Left colon (tissue), 2 donors: ENCODE measurements at regions not wholly inside any gene's neighbourhood (a gene's known extent, or its start where the extent isn't known, plus 50 kb on each side); places are given as distances from the start of the nearest gene placed in this dataset.

Experiments
- ATAC-seq: fragments of 200-7000 bp; cut with Tn5 transposase; one replicate; pipeline ENCODE4 v1.9.1; 2020; ENCODE audit warnings: mild to moderate bottlenecking, moderate library complexity
- DNase-seq, 2 donors: peaks; one replicate each; pipeline ENCODE4 v3.0.0-alpha.2; 2020
- intact Hi-C, 2 donors: fragments of 100-400 bp; cut with DNase I in 1 of 2; cut with micrococcal nuclease in 1 of 2; formaldehyde crosslinking; loops; one replicate each; pipeline versions ENCODE4 v1.11.2 to v1.14.0; 2022; cut with DNase I, micrococcal nuclease
- donor health status: DM: no; HTN: no; CAD: no.
- donor health status: DM: yes; HTN: yes; CAD: no.

DNA sequence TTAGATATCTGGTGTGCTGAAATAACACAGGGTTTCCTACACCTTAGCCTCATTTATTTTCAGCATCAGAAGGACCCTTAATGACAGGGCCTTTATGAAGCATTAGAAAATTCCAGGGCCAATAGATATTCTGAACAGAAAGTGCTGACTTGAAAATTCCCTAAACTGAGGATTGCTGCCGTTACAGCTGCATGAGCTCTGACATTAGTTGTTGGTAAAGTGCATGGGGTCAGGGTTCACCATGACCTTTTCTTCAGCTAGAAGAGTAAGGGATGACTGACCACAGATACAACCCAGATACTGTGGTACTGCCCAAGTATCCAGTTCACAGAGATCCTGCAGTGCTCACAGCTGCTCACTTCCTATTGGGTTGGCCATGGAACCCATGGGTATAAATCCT lies 181.7 kb upstream of the SLC25A13 start:
- no peak for ATAC-seq
- no peak for DNase-seq
- intact Hi-C loops: no loop called here

DNA sequence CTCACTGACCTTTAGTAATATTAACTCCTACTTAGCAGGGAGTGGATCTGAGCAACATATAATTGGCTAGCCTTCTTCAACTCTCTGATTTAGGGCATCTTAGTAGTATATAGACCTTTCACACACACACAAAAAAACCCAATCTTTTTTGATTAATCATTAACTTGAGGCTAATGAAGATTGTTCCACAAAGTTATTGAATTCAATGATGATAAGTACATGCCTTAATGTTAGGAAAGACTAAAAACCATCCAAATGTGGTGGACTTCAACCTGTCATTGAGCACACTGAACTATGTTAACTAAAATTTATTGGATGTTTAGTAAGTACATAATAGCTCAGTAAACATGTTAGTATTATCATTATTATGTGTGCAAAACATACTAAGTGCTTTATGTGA lies 179.4 kb upstream of the SLC25A13 start:
- DNase-seq (no peak), ATAC-seq (no peak)
- intact Hi-C loops: no loop called here

GRCh38 chr7:96499532-96499931 lies 177.6 kb upstream of the SLC25A13 start:
- intact Hi-C loops: no loop called here
- ATAC-seq: no peak

GRCh38 chr7:96497567-96497966 lies 175.7 kb upstream of the SLC25A13 start:
- DNase-seq (no peak), ATAC-seq (no peak)
- intact Hi-C loops: no loop called here

More at GRCh38 chr7:96499532-96499931, 177.6 kb upstream of the SLC25A13 start:
- no peak for DNase-seq

DNA sequence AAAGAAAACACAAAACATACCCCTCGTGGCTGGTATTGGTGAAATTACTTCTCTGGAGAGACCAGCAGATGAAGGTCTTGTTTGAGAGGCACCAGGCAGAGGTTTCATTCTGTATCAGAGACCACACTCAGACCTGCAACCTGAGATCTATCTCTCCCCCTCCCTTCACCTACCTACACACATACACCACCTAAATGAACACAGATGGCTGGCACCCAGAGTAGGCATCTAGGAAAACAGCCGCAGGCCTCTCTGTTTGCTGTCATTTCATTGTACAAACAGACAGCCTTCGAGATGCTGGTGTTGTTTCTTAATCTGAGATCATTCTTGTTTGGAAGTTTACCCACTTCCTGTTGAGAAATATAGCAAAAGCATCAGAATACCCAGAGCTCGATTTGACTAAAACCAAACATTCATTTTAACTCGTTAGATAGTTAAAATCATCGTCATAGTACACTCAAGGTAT lies 173.9 kb upstream of the SLC25A13 start:
- no peak for ATAC-seq
- DNase-seq: no peak
- intact Hi-C loops: no loop called here

DNA sequence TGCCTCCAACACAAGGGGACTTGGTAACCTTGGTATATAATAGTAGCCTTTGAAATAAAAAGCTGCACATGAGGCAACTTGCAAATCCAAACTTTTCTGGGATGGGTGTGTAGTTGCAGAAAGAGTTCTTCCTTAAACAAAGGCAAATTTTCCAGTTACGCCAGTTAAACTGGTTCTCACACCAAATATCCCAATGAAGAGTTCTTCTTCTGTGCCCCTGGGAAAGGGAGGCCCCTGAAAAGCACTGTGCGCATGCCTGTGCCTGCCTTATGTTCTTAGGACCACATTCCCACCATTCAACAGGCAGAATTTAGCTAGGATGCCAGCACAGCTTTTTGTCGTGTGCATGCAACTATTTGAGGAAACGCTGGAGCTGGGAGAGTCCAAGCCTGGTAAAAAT lies 164.8 kb upstream of the SLC25A13 start:
- intact Hi-C loops: no loop called here
- ATAC-seq (no peak), DNase-seq (no peak)

- intact Hi-C loops: no loop called here
- no peak for ATAC-seq
- DNase-seq: no peak
Measured at GRCh38 chr7:96484845-96485244, 162.9 kb upstream of the SLC25A13 start.

DNA sequence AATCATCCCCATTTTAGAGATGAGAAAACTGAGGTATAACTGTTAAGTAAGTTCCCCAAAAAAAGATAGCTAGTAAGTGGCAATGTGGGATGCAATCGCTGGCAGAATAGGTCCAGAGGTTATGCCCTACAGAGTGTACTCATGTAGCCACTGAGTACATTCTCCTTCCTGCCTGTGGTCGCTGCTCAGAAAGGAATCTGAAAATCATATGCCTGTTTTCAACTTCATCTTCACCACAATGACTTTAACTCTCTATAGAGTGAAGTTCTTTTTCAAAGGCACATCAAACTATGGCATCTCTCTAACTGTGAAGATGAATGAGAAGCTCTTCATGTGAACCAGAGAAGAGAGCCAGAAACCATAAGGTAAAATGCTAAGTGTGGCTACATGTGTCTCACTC lies 162.2 kb upstream of the SLC25A13 start:
- intact Hi-C loops: no loop called here
- no peak for DNase-seq

GRCh38 chr7:96481796-96482195 lies 159.9 kb upstream of the SLC25A13 start:
- no peak for DNase-seq
- no peak for ATAC-seq
- intact Hi-C loops: no loop called here

More for the DNA sequence above, 162.2 kb upstream of the SLC25A13 start:
- no peak for ATAC-seq

DNA sequence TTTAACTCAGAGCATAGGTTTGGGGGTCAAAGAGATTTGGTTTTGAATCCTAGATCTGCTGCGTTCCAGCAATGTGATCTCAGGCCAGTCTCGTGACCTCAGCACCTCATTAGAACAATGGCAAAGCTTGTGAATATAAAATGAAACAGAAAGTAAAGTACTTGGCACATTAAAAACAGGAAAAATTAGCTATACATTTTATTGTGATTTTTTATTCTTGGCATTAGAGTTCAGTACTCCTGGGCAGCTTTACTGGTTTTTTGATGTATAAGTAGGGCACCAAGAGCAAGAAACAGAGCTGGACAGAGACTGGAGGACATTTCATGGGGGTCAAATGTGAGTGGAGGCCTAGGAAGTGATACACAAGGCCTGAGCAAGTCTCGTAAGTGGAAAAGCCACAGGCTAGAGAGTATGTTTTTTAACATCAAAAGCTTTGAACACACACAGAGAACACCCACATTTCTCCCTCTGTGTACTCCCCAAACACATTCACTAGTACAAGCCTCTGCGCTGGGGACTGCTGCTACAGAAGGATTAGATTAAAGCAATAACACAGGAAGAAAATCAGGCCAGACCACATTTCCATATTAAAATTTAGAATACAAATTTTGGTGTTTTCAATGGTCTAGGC lies 157.2 kb upstream of the SLC25A13 start:
- DNase-seq (no peak), ATAC-seq (no peak)
- intact Hi-C loops: no loop called here

DNA sequence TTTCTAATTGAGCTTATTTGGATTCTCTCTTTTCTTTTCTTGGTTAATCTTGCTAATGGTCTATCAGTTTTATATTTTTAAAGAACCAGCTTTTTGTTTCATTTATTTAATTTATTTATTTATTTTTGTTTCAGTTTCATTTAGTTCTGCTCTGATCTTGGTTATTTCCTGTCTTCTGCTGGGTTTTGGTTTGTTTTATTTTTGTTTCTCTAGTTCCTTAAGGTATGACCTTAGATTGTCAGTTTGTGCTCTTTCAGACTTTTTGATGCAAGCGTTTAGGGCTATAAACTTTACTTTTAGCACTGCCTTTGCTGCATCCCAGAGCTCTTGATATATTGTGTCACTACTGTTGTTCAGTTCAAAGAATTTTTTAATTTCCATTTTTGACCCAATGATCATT lies 149.7 kb upstream of the SLC25A13 start:
- intact Hi-C loops: no loop called here
- ATAC-seq (no peak), DNase-seq (no peak)

- DNase-seq (no peak), ATAC-seq (no peak)
- intact Hi-C loops: no loop called here
Measured at GRCh38 chr7:96452146-96452545, 130.2 kb upstream of the SLC25A13 start.

GRCh38 chr7:96449094-96449493 lies 127.2 kb upstream of the SLC25A13 start:
- no peak for DNase-seq
- no peak for ATAC-seq
- intact Hi-C loops: no loop called here

DNA sequence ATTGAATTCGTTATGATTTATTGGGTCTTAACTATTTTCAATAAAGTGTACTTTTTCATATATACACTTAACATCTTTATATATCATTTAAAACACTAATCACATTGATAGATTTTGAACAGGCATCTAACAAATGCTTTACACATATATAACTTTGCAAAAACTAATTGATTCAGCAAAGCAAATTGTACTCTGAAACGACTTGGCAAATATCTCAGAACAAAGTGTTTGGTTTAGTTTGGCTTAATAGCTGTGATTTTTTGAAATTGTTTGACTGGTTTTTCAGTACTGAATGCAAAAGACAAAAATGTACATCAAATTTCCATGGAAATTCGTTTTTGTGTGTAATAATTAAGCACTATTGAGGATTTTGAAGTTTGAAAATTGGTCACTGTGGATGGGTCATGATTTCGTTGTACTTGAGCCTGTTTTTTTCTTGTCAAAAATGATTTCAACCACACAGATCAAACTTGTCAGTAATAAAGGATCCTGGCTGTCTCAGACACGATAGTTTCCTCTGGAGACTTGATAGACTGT lies 125.3 kb upstream of the SLC25A13 start:
- no peak for ATAC-seq
- intact Hi-C loops: no loop called here
- DNase-seq: no peak

- DNase-seq: no peak
- intact Hi-C loops: no loop called here
- no peak for ATAC-seq
Measured at GRCh38 chr7:96441436-96442084, 119.7 kb upstream of the SLC25A13 start.

DNA sequence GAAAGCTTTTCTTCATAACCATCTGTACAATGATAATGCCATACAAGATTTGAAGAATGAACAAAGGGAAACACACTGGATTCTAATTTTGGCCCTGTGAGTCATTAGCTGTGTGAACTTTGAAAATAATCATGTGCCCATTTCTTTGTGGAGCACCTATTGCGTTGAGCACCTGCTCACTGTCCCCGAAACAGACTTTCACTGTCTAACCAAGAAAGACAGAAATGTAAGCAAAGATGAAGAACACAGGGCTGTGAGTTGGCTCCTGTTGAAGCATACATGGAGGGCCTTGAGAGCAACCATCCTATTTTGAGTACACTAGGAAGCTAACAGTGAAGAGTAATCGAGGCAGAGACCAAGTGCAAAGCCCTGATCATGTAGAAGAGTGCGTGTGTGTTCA lies 118.4 kb upstream of the SLC25A13 start:
- ATAC-seq: no peak
- intact Hi-C loops: no loop called here
- DNase-seq: no peak

- ATAC-seq: no peak
- intact Hi-C loops: no loop called here
- no peak for DNase-seq
Measured at GRCh38 chr7:96436880-96437279, 115.0 kb upstream of the SLC25A13 start.

- no peak for DNase-seq
- ATAC-seq: no peak
- intact Hi-C loops: no loop called here
Measured at GRCh38 chr7:96430356-96430755, 108.5 kb upstream of the SLC25A13 start.

DNA sequence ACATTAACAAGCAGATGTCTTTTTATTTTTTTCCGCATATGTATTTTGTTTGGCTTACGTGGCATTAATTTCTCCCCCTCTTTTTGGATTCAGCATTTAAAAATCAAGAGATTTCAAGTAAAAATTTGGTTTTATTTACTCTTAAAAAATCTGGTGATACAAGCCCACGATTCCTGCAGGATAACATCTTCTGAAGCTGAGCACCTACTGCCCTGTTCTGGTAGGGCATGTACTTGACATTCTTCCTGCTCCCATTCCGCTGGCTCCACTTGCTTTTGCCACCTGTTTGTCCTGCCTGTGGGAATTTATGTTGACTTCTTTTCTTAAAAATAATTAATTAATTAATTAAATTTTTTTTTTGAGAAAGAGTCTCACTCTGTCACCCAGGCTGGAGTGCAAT lies 105.2 kb upstream of the SLC25A13 start:
- intact Hi-C loops: no loop called here
- DNase-seq: no peak
- ATAC-seq: no peak

DNA sequence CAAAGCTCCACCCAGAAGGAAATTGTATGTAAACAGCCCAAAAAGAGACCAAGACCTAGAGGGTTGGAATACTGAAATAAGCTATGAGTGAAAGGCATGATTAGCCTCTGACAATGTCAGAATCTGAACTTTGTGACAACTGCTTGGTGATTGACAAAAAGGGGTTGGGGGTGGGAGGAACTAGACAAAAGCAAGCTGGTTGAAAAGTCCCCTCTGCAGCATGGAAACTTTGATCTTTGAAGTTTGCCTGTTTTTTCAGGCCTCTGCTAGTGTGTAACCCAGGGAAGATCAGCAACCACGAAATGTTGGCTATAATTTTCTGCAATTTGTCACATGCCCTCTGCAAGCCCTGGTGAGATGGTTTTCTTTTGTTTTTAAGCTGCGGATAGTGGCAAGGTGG lies 104.8 kb upstream of the SLC25A13 start:
- DNase-seq (no peak), ATAC-seq (no peak)
- intact Hi-C loops: no loop called here

DNA sequence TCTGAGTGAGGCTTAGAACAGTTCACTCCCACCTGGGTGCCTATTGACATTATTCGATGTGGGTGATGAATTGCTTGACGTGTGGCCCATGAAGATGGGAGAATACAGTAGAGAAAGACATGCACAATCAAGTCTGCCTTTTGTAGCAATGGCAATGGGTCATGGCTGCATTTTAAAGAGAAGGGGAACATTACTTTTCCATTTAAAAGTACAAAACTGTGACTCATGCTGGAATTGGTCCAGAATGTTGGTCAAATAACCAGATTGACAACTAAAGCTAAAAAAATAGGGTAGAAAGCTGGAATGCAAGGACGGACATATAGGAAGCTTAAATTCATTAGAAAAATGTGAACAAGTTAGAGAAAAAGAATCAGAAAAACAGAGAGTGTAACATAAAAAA lies 104.1 kb upstream of the SLC25A13 start:
- intact Hi-C loops: no loop called here
- DNase-seq (no peak), ATAC-seq (no peak)
